ENCODE measurements at regions not wholly inside any gene's neighbourhood (a gene's known extent, or its start where the extent isn't known, plus 50 kb on each side); places are given as distances from the start of the nearest gene placed in this dataset.
"Not testable (repeated sequence)": the region's sequence is repeated elsewhere in the genome, so short reads cannot be mapped to it uniquely, and the experiment has no call there.

DNA sequence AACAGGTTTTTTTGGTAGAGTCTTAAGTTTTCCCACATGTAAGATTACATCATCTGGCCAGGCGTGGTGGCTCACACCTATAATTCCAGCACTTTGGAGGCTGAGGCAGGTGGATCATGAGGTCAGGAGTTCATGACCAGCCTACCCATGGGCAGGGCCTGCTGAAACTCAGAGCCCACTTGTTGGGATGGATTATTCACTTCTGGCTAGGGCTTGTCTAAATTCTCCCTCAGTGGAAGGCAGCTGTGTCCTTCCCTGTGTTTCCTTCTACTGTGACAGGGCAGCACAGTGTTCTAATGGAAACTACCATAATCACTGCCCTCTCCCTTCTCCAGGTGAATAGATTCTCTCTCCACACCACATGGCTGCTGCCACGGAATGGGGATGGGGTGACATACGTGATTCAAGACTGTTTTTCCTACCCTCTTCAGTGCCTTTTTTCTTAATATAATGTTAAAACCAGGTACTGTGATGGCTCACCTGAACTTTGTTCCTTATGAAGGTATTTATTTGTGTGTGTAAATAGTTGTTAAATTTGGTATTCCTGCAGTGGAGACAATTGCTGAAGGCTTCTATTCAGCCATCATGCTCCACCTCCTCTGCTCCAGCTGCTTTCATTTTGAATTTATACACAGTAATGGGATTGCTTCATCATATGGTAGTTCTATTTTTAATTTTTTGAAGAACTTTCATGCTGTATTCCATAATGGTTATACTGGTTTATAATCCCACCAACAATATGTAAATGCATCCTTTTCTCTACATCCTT lies 287.2 kb upstream of the HS3ST1 start:
- no peak for DNase-seq (ENCODE audit: low read depth, low spot score)

- DNase-seq (ENCODE audit: low read depth, low spot score): no peak
Measured at GRCh38 chr4:11710453-11711093, 281.9 kb upstream of the HS3ST1 start.

DNA sequence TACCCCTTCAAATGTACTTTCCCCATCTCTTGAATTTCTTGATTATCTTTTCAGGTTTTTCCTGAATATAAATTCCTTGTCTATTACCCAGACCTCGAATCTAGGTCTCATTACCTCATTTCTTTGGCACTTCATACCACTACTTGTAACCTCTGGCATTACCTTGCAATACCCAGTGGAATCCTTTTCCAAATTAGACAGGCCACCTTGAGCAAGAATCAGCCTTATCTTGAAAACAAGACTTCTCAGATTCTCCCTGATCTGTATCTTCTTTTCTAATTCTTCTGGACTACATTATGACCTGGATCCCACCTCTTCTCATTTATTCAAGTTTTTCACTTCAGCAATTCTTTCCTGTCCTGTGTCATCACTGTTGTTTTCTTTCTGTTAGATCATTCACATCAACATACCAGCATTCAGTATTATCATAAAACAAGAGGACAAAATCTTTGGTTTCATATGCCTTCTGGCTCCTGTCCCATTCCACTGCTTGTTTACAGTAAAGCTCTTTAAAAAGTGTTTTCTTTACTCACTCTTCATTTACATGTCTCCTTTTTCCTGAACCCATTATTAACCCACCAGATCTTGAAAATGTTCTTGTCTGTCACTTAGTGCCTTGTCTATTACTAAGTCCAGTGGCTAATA lies 275.6 kb upstream of the HS3ST1 start:
- DNase-seq (ENCODE audit: low read depth, low spot score): no peak

GRCh38 chr4:11702886-11703557 lies 274.3 kb upstream of the HS3ST1 start:
- no peak for DNase-seq (ENCODE audit: low read depth, low spot score)

- DNase-seq (ENCODE audit: low read depth, low spot score): no peak
Measured at GRCh38 chr4:11701966-11702725, 273.5 kb upstream of the HS3ST1 start.

- DNase-seq (ENCODE audit: low read depth, low spot score): no peak
Measured at GRCh38 chr4:11700751-11701226, 272.1 kb upstream of the HS3ST1 start.

DNA sequence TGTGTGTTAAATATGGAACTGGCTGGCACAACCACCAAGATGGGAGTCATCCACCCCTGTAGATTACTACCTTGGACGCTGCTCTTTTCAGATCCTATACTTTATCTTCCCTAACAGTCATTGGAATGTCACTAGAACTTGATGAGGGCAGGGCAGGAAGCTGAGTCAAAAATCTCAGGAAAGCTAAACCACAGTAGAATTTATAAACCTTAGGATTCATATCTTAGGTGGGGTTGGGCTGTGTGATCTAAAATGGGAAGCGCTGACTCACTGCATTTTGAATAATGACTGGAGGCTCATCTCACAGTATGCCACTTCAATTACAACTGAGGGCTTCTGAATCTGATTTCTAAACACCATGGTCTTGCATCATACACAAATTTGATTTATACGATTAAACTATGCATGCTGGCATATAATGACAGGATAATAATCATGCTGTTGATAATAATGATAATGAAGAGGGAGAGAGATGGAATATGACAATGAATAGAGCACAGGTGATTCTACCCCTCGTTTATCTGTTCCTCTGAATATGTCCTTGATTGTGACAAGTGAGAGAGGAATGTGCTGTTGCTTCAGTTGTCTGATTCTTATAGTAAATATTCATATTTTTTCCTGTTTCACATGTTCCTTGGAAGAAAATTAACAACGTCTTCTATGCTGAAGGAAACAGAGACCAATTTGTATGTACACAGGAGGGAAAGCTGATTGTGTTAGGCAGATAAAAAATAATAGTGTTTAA lies 270.3 kb upstream of the HS3ST1 start:
- DNase-seq (ENCODE audit: low read depth, low spot score): no peak

DNA sequence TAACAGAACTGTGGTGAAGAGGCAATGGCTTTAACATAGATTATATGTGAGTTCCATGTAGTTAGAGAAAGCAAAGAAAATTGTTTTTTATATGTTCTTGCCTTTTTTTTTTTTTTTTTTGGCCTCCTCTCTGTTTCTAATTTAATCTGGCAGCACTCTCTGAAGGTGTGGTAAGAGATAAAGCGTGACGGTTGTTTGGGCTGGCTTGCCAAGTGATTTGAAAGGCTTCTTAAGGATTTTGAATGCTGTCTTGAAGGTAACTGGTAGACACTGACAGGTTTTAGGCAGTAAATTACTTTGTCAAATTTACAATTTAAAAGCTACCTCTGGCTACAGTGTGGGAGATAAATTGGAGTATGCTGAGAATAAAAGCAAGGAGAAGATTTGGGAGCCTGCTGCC lies 269.3 kb upstream of the HS3ST1 start:
- DNase-seq (ENCODE audit: low read depth, low spot score): no peak

- no peak for DNase-seq (ENCODE audit: low read depth, low spot score)
Measured at GRCh38 chr4:11693693-11694092, 265.0 kb upstream of the HS3ST1 start.

GRCh38 chr4:11691236-11691635 lies 262.5 kb upstream of the HS3ST1 start:
- DNase-seq (ENCODE audit: low read depth, low spot score): no peak

- DNase-seq (ENCODE audit: low read depth, low spot score): no peak
Measured at GRCh38 chr4:11687727-11688126, 259.0 kb upstream of the HS3ST1 start.

- DNase-seq (ENCODE audit: low read depth, low spot score): no peak
Measured at GRCh38 chr4:11685481-11685880, 256.8 kb upstream of the HS3ST1 start.

DNA sequence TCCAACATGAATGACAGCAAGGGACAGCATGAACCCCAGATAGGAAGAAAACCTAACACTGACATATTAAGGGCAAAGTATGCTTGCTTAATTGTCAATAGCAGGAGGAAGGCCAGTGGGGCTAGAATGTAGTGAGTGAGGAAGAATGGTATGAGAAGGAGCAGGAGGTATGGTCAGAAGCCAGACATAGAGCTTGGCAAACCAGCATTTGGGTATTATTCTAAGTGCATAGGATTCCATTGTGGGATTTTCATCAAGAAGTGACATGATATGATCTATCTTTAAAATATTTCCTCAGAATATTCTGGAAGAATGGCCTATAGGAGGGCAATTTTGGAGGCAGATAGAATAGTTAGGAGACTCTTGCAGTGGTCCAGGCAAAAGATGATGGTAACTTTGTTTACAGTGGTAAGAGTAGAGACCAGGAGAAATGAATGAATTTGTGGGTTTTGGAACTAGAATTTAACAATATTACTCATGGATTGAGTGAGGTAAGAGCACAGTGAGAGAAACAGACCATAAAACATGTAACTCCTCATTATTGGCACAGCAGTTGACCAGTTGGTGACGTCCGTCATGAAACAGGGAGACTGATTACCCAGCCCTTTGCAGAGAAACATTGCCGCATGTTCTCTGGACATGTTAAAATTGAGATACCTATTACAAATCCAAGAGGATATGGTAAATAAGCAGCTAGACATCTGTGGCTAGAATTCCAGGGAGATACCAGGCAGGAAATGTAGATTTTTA lies 246.5 kb upstream of the HS3ST1 start:
- no peak for DNase-seq (ENCODE audit: low read depth, low spot score)

- DNase-seq (ENCODE audit: low read depth, low spot score): no peak
Measured at GRCh38 chr4:11670304-11670703, 241.6 kb upstream of the HS3ST1 start.

GRCh38 chr4:11669156-11669555 lies 240.5 kb upstream of the HS3ST1 start:
- DNase-seq (ENCODE audit: low read depth, low spot score): no peak

DNA sequence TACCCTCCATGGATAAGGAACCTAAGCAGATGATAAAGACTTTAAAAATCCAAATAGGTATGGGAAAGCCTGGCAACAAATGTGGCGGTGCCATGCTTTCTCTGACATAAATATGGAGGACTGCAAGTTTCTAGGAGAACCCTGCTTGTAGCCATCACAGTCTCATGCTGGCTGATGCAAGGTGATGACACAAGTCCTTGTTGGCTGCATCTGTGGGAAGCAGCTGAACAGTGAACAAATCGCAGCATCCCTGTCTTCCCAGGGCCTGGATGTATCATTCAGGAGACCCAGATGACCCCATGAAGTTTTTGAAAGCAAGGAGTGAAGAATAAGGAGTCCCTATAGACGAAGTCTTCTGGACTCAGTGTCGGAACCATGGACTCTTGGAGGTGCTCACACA lies 234.4 kb upstream of the HS3ST1 start:
- no peak for DNase-seq (ENCODE audit: low read depth, low spot score)

DNA sequence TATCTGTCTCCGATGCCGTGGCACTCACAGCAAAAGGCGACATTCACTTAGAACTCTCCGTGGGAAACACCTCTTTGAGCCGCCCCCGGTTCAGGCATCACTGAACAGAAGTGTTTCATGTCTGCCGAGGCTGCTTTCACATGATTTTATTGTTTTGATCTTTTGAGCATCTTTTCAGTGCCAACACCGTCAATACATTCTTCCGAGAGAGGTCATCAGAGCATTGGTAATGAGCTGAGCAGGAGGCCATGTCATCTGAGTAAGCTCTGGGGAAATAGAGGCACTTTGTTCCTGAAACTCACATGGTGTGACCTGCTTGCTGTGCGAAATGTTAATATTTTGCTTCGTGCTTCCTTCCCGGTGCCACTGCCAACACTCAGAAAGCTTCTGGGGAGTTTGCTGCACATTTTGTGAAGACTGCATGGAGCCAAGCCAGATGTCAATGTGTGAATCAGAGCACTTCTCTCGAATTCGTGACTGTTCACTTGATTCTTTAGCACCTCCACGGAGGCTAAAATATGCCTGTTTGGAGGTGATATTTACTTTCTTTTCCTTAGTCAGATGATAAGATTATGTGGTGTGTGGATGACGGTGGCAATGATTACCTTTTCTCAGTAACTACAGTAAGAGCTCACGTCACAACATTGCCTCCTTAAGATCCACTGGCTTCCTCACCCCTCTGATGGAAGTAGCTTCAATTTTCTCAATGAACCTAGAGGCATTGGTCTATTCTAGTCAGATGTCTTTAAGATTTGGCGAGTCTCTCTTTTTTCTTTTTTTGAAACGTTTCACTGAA lies 222.3 kb upstream of the HS3ST1 start:
- DNase-seq (ENCODE audit: low read depth, low spot score): no peak

DNA sequence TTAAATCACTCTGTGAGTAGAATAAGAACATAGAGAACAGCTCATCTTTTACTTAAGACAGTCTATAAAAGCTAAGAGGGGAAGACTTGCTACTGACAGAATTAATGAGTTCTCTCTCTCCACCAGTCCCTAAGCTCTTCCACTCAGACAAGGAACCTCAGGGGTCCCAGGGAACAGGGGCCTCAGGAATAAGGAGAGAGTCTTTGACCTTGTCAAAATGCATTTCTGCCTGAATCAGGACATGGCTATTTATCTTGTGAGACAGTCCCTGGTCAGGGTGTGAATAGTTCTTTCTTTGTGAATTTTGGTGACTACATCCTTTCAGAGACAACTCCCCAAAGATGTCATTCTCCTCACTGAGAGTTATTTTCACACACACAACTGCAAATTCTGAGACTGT lies 218.7 kb upstream of the HS3ST1 start:
- DNase-seq (ENCODE audit: low read depth, low spot score): no peak

- DNase-seq (ENCODE audit: low read depth, low spot score): not testable (repeated sequence)
Measured at GRCh38 chr4:11643081-11643480, 214.4 kb upstream of the HS3ST1 start.

All from brain pericyte (primary cell).